ENCODE measurements at regions not wholly inside any gene's neighbourhood (a gene's known extent, or its start where the extent isn't known, plus 50 kb on each side); places are given as distances from the start of the nearest gene placed in this dataset.
A peak's percentile ranks its signal among the peaks of the same experiment; 100 is the strongest.

- intact Hi-C loops (cut with DNase I) = no loop called here
- DNase-seq = no peak
- 53 to 64% methylated on average over 7 of the region's 7 CpGs for WGBS, 2 donors
- H3K27ac ChIP-seq = peak overlapping the region in 1 of 4 donors; percentile 45
- no peaks in the 10 kb centered on the region for H3K27me3 ChIP-seq
- no peaks in the 10 kb centered on the region for H3K36me3 ChIP-seq
- TF ChIP-seq POLR2A (IDR thresholded peaks at IDR 0.05) (no peak), CTCF (IDR thresholded peaks at IDR 0.05) (no peak)
- H3K4me1 ChIP-seq = no peaks in the 10 kb centered on the region
- no peak overlapping the region for H3K4me3 ChIP-seq
- H3K9me3 ChIP-seq = no peaks in the 10 kb centered on the region
Observed at GRCh38 chr7:40986351-40986873, 716.5 kb downstream of the INHBA start.

GRCh38 chr7:40983111-40983510, 719.8 kb downstream of the INHBA start:
- 81 to 87% methylated on average over 4 to 5 of the region's 5 CpGs for WGBS, 2 donors
- Histone ChIP-seq H3K9me3 (no peaks in the 10 kb centered on the region), H3K4me1 (no peaks in the 10 kb centered on the region), H3K36me3 (no peaks in the 10 kb centered on the region), H3K27me3 (no peaks in the 10 kb centered on the region), H3K4me3 (no peak overlapping the region), H3K27ac (no peak overlapping the region)
- DNase-seq = no peak
- intact Hi-C loops (cut with DNase I) = no loop called here
- TF ChIP-seq CTCF (IDR thresholded peaks at IDR 0.05) = no peak
- no peak for TF ChIP-seq POLR2A (IDR thresholded peaks at IDR 0.05)

- H3K36me3 ChIP-seq = no peaks in the 10 kb centered on the region
- intact Hi-C loops (cut with DNase I) = no loop called here
- 89 to 90% methylated on average over 2 to 6 of the region's 6 CpGs for WGBS, 2 donors
- H3K9me3 ChIP-seq = no peaks in the 10 kb centered on the region
- no peaks in the 10 kb centered on the region for H3K4me1 ChIP-seq
- H3K27ac ChIP-seq = no peak overlapping the region
- no peaks in the 10 kb centered on the region for H3K27me3 ChIP-seq
- H3K4me3 ChIP-seq = no peak overlapping the region
- DNase-seq = no peak
- no peak for TF ChIP-seq CTCF (IDR thresholded peaks at IDR 0.05)
- no peak for TF ChIP-seq POLR2A (IDR thresholded peaks at IDR 0.05)
Observed at GRCh38 chr7:40979296-40979695, 723.6 kb downstream of the INHBA start.

- TF ChIP-seq CTCF (IDR thresholded peaks at IDR 0.05) = no peak
- TF ChIP-seq POLR2A (IDR thresholded peaks at IDR 0.05) = no peak
- Histone ChIP-seq H3K4me1 (no peaks in the 10 kb centered on the region), H3K4me3 (no peak overlapping the region), H3K27me3 (no peaks in the 10 kb centered on the region), H3K27ac (no peak overlapping the region), H3K36me3 (no peaks in the 10 kb centered on the region), H3K9me3 (no peaks in the 10 kb centered on the region)
- intact Hi-C loops (cut with DNase I) = no loop called here
- DNase-seq = no peak
- 71% methylated on average over 1 of the region's 1 CpG; no CpG with 5 or more reads in 1 of the 2 donors for WGBS, 2 donors
Observed at GRCh38 chr7:40978047-40978446, 724.8 kb downstream of the INHBA start.

- H3K36me3 ChIP-seq = no peaks in the 10 kb centered on the region
- H3K9me3 ChIP-seq = no peaks in the 10 kb centered on the region
- no peak overlapping the region for H3K4me3 ChIP-seq
- intact Hi-C loops (cut with DNase I) = no loop called here
- DNase-seq = no peak
- WGBS, 2 donors = 60 to 75% methylated on average over 1 of the region's 1 CpG
- no peaks in the 10 kb centered on the region for H3K4me1 ChIP-seq
- H3K27ac ChIP-seq = no peak overlapping the region
- no peak for TF ChIP-seq CTCF (IDR thresholded peaks at IDR 0.05)
- no peak for TF ChIP-seq POLR2A (IDR thresholded peaks at IDR 0.05)
- H3K27me3 ChIP-seq = no peaks in the 10 kb centered on the region
Observed at GRCh38 chr7:40977533-40977932, 725.4 kb downstream of the INHBA start.
